ENCODE measurements at regions not wholly inside any gene's neighbourhood (a gene's known extent, or its start where the extent isn't known, plus 50 kb on each side); places are given as distances from the start of the nearest gene placed in this dataset.

GRCh38 chr14:61875483-61875882 is 113.3 kb downstream of the SNAPC1 start:
- 89 to 94% methylated on average over 1 of the region's 1 CpG for WGBS, 2 donors
- H3K4me1 ChIP-seq: no peaks in the 10 kb centered on the region
- intact Hi-C loops (cut with DNase I): no loop called here
- no peaks in the 10 kb centered on the region for H3K36me3 ChIP-seq
- DNase-seq: no peak
- no peaks in the 10 kb centered on the region for H3K9me3 ChIP-seq
- TF ChIP-seq, protein P1, sequence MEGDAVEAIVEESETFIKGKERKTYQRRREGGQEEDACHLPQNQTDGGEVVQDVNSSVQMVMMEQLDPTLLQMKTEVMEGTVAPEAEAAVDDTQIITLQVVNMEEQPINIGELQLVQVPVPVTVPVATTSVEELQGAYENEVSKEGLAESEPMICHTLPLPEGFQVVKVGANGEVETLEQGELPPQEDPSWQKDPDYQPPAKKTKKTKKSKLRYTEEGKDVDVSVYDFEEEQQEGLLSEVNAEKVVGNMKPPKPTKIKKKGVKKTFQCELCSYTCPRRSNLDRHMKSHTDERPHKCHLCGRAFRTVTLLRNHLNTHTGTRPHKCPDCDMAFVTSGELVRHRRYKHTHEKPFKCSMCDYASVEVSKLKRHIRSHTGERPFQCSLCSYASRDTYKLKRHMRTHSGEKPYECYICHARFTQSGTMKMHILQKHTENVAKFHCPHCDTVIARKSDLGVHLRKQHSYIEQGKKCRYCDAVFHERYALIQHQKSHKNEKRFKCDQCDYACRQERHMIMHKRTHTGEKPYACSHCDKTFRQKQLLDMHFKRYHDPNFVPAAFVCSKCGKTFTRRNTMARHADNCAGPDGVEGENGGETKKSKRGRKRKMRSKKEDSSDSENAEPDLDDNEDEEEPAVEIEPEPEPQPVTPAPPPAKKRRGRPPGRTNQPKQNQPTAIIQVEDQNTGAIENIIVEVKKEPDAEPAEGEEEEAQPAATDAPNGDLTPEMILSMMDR (IDR thresholded peaks at IDR 0.05): no peak
- TF ChIP-seq POLR2A (IDR thresholded peaks at IDR 0.05) (no peak), POLR2AphosphoS5 (IDR thresholded peaks at IDR 0.05) (no peak), EP300 (IDR thresholded peaks at IDR 0.05) (no peak)
- no peak overlapping the region for H3K27ac ChIP-seq
- no peak overlapping the region for H3K4me3 ChIP-seq
- H3K27me3 ChIP-seq: no peaks in the 10 kb centered on the region

GRCh38 chr14:61876362-61877034 is 114.3 kb downstream of the SNAPC1 start:
- 62 to 66% methylated on average over 8 of the region's 8 CpGs for WGBS, 2 donors
- H3K9me3 ChIP-seq: no peaks in the 10 kb centered on the region
- DNase-seq: no peak
- H3K4me3 ChIP-seq: no peak overlapping the region
- H3K36me3 ChIP-seq: no peaks in the 10 kb centered on the region
- H3K4me1 ChIP-seq: no peaks in the 10 kb centered on the region
- no peaks in the 10 kb centered on the region for H3K27me3 ChIP-seq
- no peak overlapping the region for H3K27ac ChIP-seq
- TF ChIP-seq, protein P1 (IDR thresholded peaks at IDR 0.05): no peak
- no peak for TF ChIP-seq EP300 (IDR thresholded peaks at IDR 0.05)
- TF ChIP-seq POLR2A (IDR thresholded peaks at IDR 0.05): no peak
- TF ChIP-seq POLR2AphosphoS5 (IDR thresholded peaks at IDR 0.05): no peak
- intact Hi-C loops (cut with DNase I): no loop called here

DNA sequence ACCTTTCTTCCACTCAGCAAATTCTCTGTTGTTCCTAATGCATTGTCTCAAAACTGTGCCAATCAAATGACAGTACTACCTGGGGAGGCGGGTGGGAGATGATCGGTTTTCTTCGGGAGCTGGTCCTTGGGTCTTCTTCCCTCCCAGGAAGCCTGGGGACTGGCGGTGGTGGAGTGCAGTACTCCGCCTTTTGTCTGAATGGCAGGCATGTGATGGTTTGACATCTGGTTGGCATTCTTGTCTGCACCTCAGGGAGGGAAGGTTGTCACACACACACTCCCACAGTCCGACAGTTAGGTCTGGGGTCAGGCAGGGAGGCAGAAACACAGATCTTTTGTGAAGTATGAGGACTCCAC is 114.8 kb downstream of the SNAPC1 start:
- H3K4me1 ChIP-seq: no peaks in the 10 kb centered on the region

GRCh38 chr14:61877768-61878167 is 115.5 kb downstream of the SNAPC1 start:
- Histone ChIP-seq H3K36me3 (no peaks in the 10 kb centered on the region), H3K4me1 (no peaks in the 10 kb centered on the region), H3K4me3 (no peak overlapping the region), H3K9me3 (no peaks in the 10 kb centered on the region), H3K27me3 (no peaks in the 10 kb centered on the region), H3K27ac (no peak overlapping the region)
- DNase-seq: no peak
- TF ChIP-seq, protein P1 (IDR thresholded peaks at IDR 0.05): no peak
- TF ChIP-seq POLR2A (IDR thresholded peaks at IDR 0.05) (no peak), POLR2AphosphoS5 (IDR thresholded peaks at IDR 0.05) (no peak), EP300 (IDR thresholded peaks at IDR 0.05) (no peak)
- intact Hi-C loops (cut with DNase I): no loop called here
- 57 to 77% methylated on average over 5 of the region's 5 CpGs for WGBS, 2 donors

More for the DNA sequence above, 114.8 kb downstream of the SNAPC1 start:
- H3K9me3 ChIP-seq: no peaks in the 10 kb centered on the region
- no peak for DNase-seq
- H3K27ac ChIP-seq: no peak overlapping the region
- no peaks in the 10 kb centered on the region for H3K36me3 ChIP-seq
- intact Hi-C loops (cut with DNase I): no loop called here
- H3K4me3 ChIP-seq: no peak overlapping the region
- 84 to 90% methylated on average over 6 of the region's 6 CpGs for WGBS, 2 donors
- H3K27me3 ChIP-seq: no peaks in the 10 kb centered on the region
- no peak for TF ChIP-seq POLR2A (IDR thresholded peaks at IDR 0.05)
- no peak for TF ChIP-seq EP300 (IDR thresholded peaks at IDR 0.05)
- no peak for TF ChIP-seq POLR2AphosphoS5 (IDR thresholded peaks at IDR 0.05)
- TF ChIP-seq, protein P1 (IDR thresholded peaks at IDR 0.05): no peak

GRCh38 chr14:61878931-61879330 is 116.7 kb downstream of the SNAPC1 start:
- H3K27ac ChIP-seq: no peak overlapping the region
- no peaks in the 10 kb centered on the region for H3K9me3 ChIP-seq
- no peak for DNase-seq
- H3K4me1 ChIP-seq: no peaks in the 10 kb centered on the region
- H3K27me3 ChIP-seq: no peaks in the 10 kb centered on the region
- 64 to 75% methylated on average over 1 of the region's 1 CpG for WGBS, 2 donors
- H3K36me3 ChIP-seq: no peaks in the 10 kb centered on the region
- intact Hi-C loops (cut with DNase I): no loop called here
- no peak overlapping the region for H3K4me3 ChIP-seq
- TF ChIP-seq POLR2A (IDR thresholded peaks at IDR 0.05) (no peak), EP300 (IDR thresholded peaks at IDR 0.05) (no peak), POLR2AphosphoS5 (IDR thresholded peaks at IDR 0.05) (no peak)
- TF ChIP-seq, protein P1 (IDR thresholded peaks at IDR 0.05): no peak
